Esophagus squamous epithelium (tissue), 4 donors: ENCODE measurements at regions not wholly inside any gene's neighbourhood (a gene's known extent, or its start where the extent isn't known, plus 50 kb on each side); places are given as distances from the start of the nearest gene placed in this dataset.

ENCODE experiments used
- POLR2A ChIP-seq, 4 donors: fragments of 450-650 bp; IDR thresholded peaks; one replicate each; pipeline ENCODE4 v1.6.1; 2017; ENCODE audit warnings: antibody characterized with exemption in 4 of 4, mild to moderate bottlenecking in 4 of 4, moderate library complexity in 3 of 4
- TF ChIP-seq, protein P1 (sequence below), 6 experiments: fragments of 450-650 bp in 4 of 6; fragments of 200-600 bp in 2 of 6; sonication (generic) in 2 of 6; IDR thresholded peaks; one replicate each; pipeline ENCODE4 v1.5.1; 2016 to 2019; ENCODE audit warnings: antibody characterized with exemption in 6 of 6, mild to moderate bottlenecking in 4 of 6, moderate library complexity in 4 of 6

DNA sequence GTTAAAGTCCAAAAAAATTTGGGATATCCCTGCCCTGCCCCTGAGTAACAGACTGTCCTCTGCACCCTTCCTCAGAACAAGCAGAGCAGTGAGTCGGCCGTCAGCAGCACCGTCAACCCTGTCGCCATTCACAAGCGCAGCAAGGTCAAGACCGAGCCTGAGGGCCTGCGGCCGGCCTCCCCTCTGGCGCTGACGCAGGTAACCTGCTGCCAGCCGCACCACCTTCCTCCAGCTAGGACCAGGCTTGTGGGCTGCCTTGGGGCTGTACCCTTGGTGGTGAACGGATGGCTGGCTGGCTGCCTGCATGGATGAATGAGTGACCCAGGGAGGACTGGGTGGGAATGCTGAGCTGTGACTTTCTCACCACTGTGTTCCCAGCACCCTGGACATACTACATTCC, 236.2 kb downstream of the GLI2 start:
- TF ChIP-seq POLR2A (IDR thresholded peaks at IDR 0.05): no peak
- TF ChIP-seq, protein P1, sequence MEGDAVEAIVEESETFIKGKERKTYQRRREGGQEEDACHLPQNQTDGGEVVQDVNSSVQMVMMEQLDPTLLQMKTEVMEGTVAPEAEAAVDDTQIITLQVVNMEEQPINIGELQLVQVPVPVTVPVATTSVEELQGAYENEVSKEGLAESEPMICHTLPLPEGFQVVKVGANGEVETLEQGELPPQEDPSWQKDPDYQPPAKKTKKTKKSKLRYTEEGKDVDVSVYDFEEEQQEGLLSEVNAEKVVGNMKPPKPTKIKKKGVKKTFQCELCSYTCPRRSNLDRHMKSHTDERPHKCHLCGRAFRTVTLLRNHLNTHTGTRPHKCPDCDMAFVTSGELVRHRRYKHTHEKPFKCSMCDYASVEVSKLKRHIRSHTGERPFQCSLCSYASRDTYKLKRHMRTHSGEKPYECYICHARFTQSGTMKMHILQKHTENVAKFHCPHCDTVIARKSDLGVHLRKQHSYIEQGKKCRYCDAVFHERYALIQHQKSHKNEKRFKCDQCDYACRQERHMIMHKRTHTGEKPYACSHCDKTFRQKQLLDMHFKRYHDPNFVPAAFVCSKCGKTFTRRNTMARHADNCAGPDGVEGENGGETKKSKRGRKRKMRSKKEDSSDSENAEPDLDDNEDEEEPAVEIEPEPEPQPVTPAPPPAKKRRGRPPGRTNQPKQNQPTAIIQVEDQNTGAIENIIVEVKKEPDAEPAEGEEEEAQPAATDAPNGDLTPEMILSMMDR (IDR thresholded peaks at IDR 0.05): no peak
